NCI-H2107 treated with DMSO at 0.1 percent for 48 hours (cell line): ENCODE measurements at regions not wholly inside any gene's neighbourhood (a gene's known extent, or its start where the extent isn't known, plus 50 kb on each side); places are given as distances from the start of the nearest gene placed in this dataset.
"Not testable (repeated sequence)": the region's sequence is repeated elsewhere in the genome, so short reads cannot be mapped to it uniquely, and the experiment has no call there.

Experiments
- DNase-seq: peaks from one replicate; lab custom pipeline; 2025; ENCODE audit not compliant: unreplicated experiment; lab: John Stamatoyannopoulos, UW

DNA sequence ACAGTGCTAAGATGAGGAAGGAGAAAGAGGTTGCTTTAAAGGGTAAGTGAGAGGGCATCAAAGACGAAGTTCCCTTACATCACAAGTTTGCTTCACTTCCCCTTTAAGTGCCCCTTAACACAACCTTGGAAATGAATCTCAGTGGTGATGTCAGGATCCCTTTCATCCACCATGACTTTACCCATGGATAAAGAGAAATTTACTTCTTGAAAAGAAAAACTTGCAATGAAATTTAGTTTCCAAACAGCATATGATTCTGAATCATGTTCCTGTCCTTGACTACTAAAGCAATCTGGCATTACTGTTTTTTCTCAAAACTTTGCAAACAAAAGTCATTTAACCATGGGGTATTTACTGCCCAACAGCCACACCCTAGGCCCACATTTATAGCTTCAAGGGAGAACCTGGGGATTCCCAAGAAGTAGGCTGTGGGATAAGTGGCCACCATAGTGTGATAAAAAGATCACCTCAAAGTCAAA, 135.9 kb downstream of the ITGB8 start:
- DNase-seq: no peak

DNA sequence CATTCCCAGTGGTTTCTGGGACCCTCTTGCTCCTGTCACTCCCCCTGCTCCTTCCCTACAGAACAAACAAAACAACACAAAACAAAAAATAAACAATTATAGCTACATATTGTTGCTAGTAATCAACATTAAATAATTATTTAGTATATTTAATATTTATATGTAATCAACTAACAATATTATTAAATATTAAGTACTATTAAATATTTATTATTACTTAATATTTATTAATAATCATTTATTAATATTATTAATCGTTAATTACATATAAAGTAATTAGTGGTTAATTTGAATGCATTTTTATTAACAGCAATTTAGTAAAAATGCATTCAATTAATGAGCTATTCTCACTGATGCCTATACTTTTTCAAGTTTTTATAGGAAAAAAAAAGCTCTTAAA, 139.4 kb downstream of the ITGB8 start:
- DNase-seq: no peak

DNA sequence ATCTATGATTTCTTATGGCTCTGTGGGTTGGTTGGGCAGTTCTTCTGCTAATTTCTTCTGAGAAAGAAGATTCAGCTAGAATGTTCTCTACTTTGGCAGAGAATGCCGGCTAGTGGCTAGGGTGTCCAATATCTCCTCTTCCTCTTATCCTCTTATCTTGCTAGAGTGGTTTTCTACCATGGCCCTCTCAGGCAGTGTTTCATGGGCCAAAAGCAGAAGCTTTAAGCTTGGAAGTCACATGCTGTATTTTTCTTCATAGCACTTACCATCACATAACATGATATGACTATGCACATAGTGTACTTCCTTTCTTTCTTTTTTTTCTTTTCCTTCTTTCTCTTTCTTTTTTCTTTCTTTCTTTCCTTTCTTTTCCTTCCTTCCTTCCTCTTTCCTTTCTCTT, 140.0 kb downstream of the ITGB8 start:
- DNase-seq: no peak

DNA sequence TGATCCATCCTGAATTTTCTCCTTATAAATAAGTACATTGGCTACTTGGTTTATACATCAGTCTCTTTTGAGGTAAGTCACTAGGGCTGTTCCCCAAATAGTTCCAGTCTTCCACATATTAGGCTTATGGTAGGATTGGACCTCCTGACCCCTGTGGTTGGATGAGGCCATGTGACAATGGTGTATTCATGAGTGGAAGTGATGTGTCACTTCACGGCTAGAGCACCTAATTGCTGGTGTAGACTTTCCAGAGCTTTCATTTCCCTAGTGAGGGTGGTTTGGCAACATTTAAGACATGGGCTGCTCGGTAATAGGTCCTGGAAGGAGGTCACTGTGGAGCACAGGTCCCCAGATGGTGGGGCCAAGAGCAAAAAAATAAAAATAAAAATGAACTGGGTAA, 141.2 kb upstream of the ABCB5 start:
- no peak for DNase-seq

DNA sequence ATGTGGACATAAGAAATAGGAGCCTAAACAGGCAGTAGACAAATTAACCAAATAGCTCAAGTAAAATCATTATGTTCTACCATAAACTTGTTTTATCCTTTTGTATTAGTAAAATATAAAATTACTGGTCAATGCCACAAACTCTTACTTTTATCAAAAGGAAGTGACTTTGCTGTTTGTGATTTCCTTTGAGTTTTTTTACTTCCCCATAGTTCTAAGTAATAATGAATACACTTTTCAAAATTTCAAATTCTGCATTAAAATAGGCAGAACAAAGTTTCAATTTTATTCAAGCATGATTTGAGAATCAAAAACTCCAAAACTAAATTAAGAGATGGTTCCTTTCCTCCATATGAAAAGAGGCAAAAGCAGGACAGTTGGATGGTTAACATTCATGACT, 139.7 kb upstream of the ABCB5 start:
- DNase-seq: no peak

DNA sequence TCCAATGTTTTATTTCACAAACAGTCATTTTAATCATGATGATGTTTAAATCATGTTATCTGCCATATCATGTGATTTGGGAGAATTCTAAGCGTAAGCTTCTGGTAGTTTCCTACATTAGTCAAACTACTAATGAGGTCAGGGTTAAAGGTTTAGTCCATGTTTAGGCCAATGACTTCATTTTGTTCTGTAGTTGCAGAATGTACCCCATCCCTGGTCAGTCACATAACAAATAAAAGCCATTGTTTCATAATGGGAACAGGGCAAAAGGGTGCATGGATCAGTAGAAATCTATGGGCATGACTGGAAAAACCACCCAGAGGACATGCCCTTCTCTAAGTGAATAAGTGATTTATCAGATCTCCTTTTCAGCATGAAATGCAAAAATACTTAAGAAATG, 138.4 kb upstream of the ABCB5 start:
- DNase-seq: no peak

DNA sequence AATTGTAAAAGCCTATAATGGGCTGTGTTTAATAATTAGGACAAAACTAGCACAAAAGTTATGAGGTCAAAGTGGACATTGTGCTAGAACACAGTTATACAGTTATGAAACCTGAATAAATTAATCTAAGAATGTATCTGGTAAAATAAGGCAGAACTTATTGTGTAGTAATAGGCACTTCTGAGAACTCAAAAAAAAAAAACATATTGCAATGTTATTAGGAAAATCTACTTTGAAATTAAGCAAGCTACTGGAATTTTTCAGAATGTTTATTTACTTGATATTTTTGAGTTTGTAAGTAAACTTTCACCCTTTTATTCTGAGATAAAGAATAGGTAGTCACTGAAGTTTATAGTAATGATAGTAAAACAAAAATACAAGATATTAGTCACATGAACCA, 135.8 kb upstream of the ABCB5 start:
- no peak for DNase-seq

DNA sequence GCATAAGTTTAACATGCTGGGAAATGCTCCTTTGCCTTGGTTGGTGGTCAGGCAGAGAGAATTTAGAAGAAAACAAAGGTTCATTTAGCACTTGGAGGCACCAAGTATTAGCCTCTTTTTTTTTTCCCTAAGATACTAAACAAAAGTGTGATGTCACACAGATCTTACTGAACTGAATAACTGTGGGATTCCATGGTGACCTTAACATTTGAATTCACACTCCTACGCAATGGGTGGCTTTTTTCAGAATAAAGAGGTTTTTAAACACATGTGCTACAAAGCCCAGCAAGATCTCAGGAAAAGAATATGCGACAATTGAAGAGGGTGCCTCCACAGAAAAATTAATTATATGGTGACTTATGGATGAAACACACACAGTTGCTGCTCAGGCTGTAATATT, 133.4 kb upstream of the ABCB5 start:
- no peak for DNase-seq

DNA sequence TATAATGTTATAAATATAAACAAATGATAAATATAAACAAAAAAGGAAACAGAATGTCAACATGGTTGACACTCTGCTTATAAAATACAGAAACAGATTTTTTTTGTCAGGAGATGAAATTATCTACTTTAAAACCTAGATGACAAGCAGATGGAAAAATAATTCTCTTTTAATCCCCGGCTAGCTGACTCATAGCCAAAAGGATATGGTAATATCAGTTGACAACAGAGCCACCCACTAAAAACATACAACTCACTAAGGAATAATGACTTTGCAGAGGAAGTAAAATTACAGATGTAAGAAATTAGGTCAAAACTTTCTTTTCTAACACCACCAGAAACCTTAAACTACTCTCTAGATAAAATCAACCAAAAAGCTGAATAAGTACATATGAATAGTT, 131.1 kb upstream of the ABCB5 start:
- DNase-seq: no peak

DNA sequence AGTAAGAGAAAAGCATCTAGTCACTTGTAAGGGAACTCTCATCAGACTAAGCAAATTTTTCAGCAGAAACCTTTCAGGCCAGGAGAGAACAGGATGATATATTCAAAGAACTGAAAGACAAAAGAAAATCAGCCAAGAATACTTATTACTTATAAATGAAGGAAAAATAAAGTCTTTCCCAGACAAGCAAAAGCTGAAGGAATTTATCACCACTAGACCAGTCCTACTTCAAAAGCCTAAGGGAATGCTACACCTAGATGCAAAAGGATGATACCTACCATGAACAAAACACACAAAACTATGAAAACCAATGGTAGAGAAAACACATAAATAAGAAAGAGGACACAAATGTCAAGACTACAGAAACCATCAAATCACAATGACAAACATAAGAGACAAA, 126.6 kb upstream of the ABCB5 start:
- no peak for DNase-seq

DNA sequence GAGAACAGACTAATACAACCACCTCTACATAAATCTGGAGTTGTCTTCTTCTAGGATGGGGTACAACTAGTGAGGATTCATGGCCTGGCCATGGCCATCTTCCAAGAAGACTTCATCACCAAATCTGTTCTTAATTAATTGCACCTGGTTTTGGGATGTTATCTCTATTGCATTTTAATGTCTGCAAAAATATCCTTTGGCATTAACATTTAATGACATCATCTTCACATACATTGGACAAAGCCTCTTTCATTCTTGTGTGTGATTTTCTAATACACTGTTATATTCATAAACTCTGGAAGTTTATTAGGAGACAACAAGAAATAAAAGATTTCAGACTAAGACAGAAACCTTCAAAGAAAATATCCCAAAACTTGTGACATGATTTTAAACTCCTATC, 124.2 kb upstream of the ABCB5 start:
- DNase-seq: no peak

DNA sequence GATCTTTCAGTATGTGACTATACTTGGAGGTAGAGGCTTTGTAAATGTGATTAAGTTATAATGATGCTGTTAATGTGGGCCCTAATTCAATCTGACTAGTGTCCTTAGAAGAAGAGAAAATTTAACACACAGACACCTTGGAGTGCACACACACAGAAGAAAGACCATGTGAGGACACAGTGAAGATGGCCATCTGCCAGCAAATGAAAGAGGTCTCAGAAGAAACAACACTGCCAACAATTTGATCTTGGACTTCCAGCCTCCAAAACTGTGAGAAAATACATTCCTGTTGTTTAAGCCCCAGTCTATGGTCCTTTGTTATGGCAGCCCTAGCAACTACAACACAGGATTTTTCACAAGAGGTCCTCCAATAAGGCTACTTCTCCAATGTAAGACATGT, 120.9 kb upstream of the ABCB5 start:
- no peak for DNase-seq

DNA sequence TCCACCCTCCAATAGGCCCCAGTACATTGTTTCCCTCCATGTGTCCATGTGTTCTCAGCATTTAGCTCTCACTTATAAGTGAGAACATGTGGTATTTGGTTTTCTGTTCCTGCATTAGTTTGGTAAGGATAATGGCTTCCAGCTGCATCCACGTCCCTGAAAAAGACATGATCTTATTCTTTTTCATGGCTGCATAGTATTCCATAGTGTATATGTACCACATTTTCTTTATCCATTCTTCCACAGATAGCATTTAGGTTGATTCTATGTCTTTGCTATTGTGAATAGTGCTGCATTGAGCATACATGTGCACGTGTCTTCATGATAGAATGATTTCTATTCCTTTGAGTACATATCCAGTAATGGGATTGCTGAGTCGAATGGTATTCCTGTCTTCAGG, 114.0 kb upstream of the ABCB5 start:
- DNase-seq: not testable (repeated sequence)

DNA sequence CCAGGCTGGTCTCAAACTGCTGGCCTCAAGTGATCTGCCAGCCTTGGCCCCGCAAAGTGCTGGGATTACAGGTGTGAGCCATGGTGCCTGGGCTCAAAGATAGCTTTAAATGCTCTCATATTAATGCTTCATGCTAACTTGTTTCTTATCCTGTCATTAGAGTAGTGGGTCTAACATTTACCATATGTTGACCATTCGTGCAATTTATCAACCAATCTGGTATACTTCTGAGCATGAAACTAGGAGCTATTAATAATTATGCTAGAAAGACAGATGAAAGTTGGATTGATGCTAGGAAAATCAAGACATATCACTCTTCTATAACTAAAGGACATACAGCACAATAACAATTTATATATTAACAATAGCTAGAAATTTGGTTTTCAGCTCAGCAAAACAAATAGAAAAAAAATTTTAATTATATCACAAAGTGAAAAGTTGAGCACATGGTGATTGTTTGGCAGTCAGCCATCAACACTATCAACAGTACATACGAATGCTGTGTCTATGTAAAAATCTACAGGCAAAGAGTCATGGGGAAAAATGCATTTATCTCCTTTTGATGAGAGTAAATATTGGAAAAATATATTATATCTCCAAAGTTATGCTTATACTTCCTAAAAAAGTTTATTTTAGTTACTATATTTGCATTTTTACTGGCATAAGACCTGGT, 112.1 kb upstream of the ABCB5 start:
- no peak for DNase-seq

DNA sequence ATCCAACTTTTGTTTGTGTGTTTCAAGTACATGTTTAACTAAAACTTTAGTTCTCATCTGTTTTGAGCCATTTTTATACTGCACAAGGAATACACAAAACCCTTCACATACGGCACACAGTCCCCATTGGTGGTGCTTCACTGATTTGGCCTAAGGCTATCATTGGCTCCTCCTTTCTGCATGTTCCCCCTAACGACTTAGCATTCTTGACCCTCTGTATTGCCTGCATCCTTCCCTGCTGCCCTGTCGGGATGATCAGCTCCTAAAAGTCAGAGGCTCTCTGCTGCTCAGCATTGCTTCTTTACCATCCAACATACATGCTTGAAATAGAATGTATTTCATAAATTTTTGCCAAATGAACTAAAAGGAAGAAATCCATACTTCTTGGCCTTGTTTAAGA, 111.4 kb upstream of the ABCB5 start:
- DNase-seq: no peak

DNA sequence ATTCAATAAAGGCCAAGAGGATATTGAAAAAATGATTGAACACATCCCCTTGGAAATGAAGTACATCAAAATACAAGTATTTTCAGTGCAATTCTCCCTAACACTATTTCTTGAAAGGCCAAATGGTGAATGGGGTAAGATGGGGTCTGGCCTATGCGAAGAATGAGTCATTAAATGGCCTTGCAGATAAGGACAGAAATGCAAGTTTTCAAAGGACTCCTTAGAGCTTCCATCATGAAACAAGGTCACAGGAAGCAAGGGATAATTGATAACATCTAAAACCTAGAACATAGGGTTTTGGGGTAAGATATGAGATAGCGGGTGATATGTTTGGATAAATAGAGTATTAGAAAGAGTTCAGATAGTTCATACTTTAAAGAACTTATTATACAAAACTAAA, 109.3 kb upstream of the ABCB5 start:
- DNase-seq: no peak

DNA sequence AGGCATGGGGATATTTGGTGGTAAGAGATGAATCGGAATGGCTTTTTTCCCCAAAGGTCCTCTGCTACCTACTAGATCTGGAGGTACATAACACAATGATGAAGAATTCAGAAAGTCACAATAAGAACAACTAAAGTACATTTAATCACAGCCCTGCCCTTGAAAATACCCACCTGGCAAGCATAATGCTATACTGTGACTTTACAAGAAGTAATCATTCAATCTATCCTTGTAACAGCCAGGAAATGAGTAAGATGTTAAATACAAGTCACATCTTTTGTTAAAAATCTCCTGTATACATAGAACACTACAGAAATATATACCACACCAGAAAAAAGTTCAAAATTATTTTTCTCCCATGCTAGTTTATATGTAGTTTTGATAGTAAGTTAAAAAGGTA, 108.3 kb upstream of the ABCB5 start:
- DNase-seq: no peak

DNA sequence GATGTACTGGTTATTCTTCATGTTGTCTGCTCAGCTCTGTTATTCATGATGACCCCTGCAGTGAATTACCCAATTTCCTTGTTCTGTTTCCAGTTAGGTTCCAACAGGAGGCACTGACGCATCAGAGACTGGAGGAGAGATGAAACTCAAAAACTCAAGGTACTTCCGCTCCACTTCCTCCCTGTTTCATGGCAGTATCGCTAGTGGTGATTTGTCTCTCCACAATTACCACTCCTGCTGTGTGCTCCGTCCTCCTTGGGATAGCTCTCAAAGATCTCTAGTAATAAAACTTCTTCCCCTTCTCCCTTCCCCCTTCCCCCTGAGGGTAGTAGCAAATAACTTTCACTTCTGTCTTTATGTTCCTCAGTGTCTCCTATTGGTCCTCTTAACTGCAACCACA, 107.4 kb upstream of the ABCB5 start:
- no peak for DNase-seq

DNA sequence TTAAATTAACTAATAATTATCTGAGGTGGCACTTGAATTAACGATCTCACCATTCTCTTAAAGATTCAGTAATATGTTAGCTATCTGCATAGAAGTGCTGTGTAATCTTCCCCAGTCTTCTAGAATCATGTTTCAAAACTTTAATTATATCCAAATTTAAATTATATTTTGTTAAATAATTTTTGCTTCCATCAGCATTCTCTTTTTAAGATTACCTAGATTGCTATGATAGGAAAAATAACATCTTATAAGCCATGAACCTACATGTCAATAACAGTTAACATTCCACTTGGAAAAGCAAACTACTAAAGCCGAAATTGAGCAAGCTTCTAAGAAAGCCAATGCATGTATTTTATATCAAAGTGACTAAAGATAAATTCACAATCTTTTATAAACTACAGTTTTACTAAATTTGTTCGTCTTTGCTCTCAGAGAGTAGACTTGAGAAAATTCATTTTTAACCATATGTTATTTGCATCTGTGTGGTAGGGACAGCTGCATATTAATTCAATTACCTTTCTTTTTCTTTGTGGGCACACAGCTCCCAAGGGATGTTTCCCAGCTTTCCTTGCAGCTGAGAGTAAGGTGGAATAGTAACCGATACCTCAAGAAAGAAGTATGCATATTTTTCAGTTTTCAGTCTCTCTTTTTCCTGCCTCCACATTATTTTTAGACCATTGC, 105.4 kb upstream of the ABCB5 start:
- DNase-seq: no peak

DNA sequence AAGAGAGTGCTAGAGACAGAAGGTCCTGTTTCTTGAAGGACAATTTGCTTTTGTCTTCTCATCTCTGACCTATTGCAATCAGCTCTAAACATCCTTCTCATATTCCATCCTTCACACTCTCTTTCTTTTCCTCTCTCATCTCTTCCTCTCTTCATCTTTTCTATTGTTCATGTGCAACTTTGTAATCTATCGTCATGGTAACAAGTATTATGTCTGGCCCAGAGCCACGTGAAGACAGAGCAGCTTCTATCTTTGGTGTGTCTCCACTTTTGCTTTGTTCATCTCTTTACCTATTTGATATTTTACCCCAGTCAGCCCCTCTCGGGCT, 104.9 kb upstream of the ABCB5 start:
- DNase-seq: no peak

DNA sequence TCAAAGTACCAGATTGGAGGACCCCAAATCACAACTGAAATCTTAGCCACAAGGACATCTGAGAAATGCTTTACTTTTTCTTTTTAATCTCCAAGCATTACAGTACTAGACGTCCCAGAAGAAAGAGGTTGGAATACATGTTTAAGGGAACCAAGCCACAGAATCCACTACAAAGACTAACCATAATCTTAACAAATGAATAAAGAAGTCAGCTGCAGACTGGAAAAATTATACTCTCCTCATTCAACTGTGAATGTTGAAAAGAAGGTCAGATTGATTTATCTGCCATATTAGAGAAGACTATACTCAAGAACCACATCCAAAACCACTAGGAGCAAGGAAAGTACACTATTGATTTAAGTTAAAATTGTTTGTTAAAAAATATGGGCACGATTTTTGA, 102.1 kb upstream of the ABCB5 start:
- peak; percentile 13 for DNase-seq

DNA sequence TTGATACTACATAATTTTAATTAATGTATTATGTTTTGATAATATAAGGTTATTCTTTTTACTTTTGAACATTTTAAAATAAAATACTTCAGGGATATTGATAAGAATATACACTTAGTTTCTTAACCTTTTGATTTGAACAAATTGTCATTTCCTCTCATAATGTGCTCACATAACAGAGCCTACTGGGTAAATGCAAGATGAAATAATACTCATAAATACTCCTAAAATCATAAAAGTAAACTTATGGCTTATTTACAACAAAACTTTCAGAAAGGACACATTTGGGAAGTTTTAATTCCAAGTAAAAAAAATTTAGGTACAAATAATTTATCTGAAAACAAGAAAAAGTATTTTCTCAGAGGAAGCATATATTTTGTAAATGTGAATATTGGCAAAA, 101.6 kb upstream of the ABCB5 start:
- DNase-seq: no peak

DNA sequence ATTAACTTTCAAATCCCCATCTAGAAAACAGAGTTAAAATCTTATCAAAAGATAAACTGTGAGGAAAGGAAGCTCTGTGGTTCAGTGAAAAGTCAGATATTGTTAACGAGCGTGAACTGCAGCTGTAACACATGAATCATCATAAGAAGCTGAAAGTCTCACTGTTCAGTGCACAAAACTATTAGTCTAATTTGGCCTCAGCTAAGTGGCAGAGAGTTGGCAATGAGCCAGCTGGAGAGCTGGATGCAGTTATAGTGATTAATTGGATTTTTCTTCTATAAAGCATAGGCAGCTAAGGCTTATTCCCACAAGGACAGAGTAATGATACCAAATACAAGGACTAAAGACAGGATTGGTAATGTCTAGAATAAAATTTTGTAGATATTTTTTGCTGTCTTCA, 101.1 kb upstream of the ABCB5 start:
- peak; percentile 34 for DNase-seq
